IMR-90 (cell line): ENCODE measurements at regions not wholly inside any gene's neighbourhood (a gene's known extent, or its start where the extent isn't known, plus 50 kb on each side); places are given as distances from the start of the nearest gene placed in this dataset.

Experiments
- ATAC-seq: fragments of 200-7000 bp; cut with Tn5 transposase; 2 replicates; pipeline ENCODE4 v1.9.1; 2020; ENCODE audit warnings: low read depth, mild to moderate bottlenecking, moderate library complexity
- BruUV-seq: library from RNA; stranded (reverse); fragments of 400-500 nt; replicated peaks from 2 replicates; lab custom pipeline; 2021; lab: Mats Ljungman, UMichigan
- CTCF ChIA-PET: fragments of 300-600 bp; formaldehyde crosslinking; extraction: SDS; loops from one replicate; lab custom pipeline; 2021; ENCODE audit warnings: antibody characterized with exemption; lab: Yijun Ruan, JAX
- POLR2A ChIA-PET: fragments of 300-600 bp; sonication (Branson Sonifier 250); formaldehyde crosslinking; loops from one replicate; lab custom pipeline; 2022; ENCODE audit warnings: antibody characterized with exemption; ENCODE audit not compliant: unreplicated experiment; lab: Charles Lee
- DNase-seq: peaks from one replicate; pipeline ENCODE4 v3.0.0; 2013
- H2AFZ ChIP-seq: replicated peaks from 2 replicates; pipeline ENCODE3; 2013; ENCODE audit warnings: low read length, mild to moderate bottlenecking; ENCODE audit not compliant: poor library complexity
- H2AK5ac ChIP-seq: 2 replicates; pipeline ENCODE4 v1.6.1; 2013; ENCODE audit warnings: low read depth, low read length, inconsistent platforms
- H2AK9ac ChIP-seq: replicated peaks from 2 replicates; pipeline ENCODE3; 2013; ENCODE audit warnings: mild to moderate bottlenecking, low read depth, low read length, moderate library complexity; ENCODE audit not compliant: poor library complexity
- H2BK120ac ChIP-seq: 2 replicates; pipeline ENCODE4 v1.6.1; 2013; ENCODE audit warnings: low read depth, low read length, inconsistent platforms
- H2BK15ac ChIP-seq: 3 replicates; pipeline ENCODE4 v1.6.1; 2013; ENCODE audit warnings: low read depth, low read length, inconsistent platforms
- H2BK20ac ChIP-seq: 2 replicates; pipeline ENCODE4 v1.6.1; 2013; ENCODE audit warnings: low read depth, mild to moderate bottlenecking, inconsistent platforms, low read length, moderate library complexity
- H2BK5ac ChIP-seq: 2 replicates; pipeline ENCODE4 v1.6.1; 2013; ENCODE audit warnings: mild to moderate bottlenecking, low read depth, low read length, inconsistent platforms; ENCODE audit not compliant: poor library complexity, severe bottlenecking
- H3K14ac ChIP-seq: replicated peaks from 2 replicates; pipeline ENCODE4 v1.6.1; 2013; ENCODE audit warnings: low read depth, low read length, inconsistent platforms
- H3K18ac ChIP-seq: 2 replicates; pipeline ENCODE4 v1.6.1; 2013; ENCODE audit warnings: low read depth, low read length, control low read depth
- H3K23ac ChIP-seq: 2 replicates; pipeline ENCODE4 v1.6.1; 2013; ENCODE audit warnings: low read depth, low read length, inconsistent platforms
- H3K27ac ChIP-seq: 2 replicates; pipeline ENCODE4 v1.5.1; 2013; ENCODE audit warnings: mild to moderate bottlenecking, control low read depth, low read length; ENCODE audit not compliant: insufficient read depth
- H3K27me3 ChIP-seq: 2 replicates; pipeline ENCODE4 v1.6.1; 2013; ENCODE audit warnings: low read length; ENCODE audit not compliant: control insufficient read depth, insufficient read depth
- H3K36me3 ChIP-seq: 2 replicates; pipeline ENCODE4 v1.6.1; 2013; ENCODE audit warnings: low read length, mixed read lengths; ENCODE audit not compliant: control insufficient read depth, insufficient read depth
- H3K4ac ChIP-seq: 2 replicates; pipeline ENCODE4 v1.6.1; 2013; ENCODE audit warnings: low read depth, low read length, inconsistent platforms
- H3K4me1 ChIP-seq: 2 replicates; pipeline ENCODE4 v1.6.1; 2013; ENCODE audit warnings: low read length, mixed read lengths; ENCODE audit not compliant: control insufficient read depth, insufficient read depth
- H3K4me2 ChIP-seq: 2 replicates; pipeline ENCODE4 v1.6.1; 2013; ENCODE audit warnings: low read depth, mild to moderate bottlenecking, control low read depth, low read length, moderate library complexity
- H3K4me3 ChIP-seq: 2 replicates; pipeline ENCODE4 v1.5.1; 2013; ENCODE audit warnings: low read depth, mild to moderate bottlenecking, control low read depth, low read length, moderate library complexity; ENCODE audit not compliant: insufficient read depth
- H3K56ac ChIP-seq: 2 replicates; pipeline ENCODE4 v1.6.1; 2013; ENCODE audit warnings: low read length, inconsistent platforms; ENCODE audit not compliant: insufficient read depth; ENCODE audit errors: extremely low read depth
- H3K79me1 ChIP-seq, 2 experiments: 2 replicates each; pipeline ENCODE4 v1.6.1; 2013; ENCODE audit warnings: low read length in 2 of 2, inconsistent platforms in 1 of 2, low read depth in 1 of 2
- H3K9ac ChIP-seq: 2 replicates; pipeline ENCODE4 v1.6.1; 2013; ENCODE audit warnings: low read depth, low read length, control low read depth
- H3K9me1 ChIP-seq: 2 replicates; pipeline ENCODE4 v1.6.1; 2013; ENCODE audit warnings: low read length, inconsistent platforms; ENCODE audit not compliant: insufficient read depth
- H3K9me3 ChIP-seq: 2 replicates; pipeline ENCODE4 v1.6.1; 2013; ENCODE audit warnings: low read length; ENCODE audit not compliant: control insufficient read depth, insufficient read depth
- H4K20me1 ChIP-seq: 2 replicates; pipeline ENCODE4 v1.6.1; 2013; ENCODE audit warnings: low read length, inconsistent platforms; ENCODE audit not compliant: insufficient read depth
- H4K5ac ChIP-seq: 2 replicates; pipeline ENCODE4 v1.6.1; 2013; ENCODE audit warnings: mild to moderate bottlenecking, low read depth, low read length, control low read depth
- H4K8ac ChIP-seq, 2 experiments: 2 replicates each; pipeline ENCODE4 v1.6.1; 2013; ENCODE audit warnings: low read depth in 2 of 2, low read length in 2 of 2, control low read depth in 1 of 2, inconsistent platforms in 1 of 2
- H4K91ac ChIP-seq: 2 replicates; pipeline ENCODE4 v1.6.1; 2013; ENCODE audit warnings: low read depth, low read length, inconsistent platforms; ENCODE audit not compliant: insufficient read depth
- CEBPB ChIP-seq: IDR thresholded peaks from 2 replicates; pipeline ENCODE4 v1.6.1; 2012; ENCODE audit warnings: low read depth, low read length, improper control_type of control experiment
- WGBS, 2 experiments: methylation state at CpG; one replicate each; pipeline versions ENCODE4 v1.1.5 to v1.1.7; 2013; ENCODE audit warnings: missing lambda C conversion rate in 2 of 2; ENCODE audit not compliant: insufficient read length in 1 of 2; ENCODE audit errors: extremely low coverage in 2 of 2; 5-methylcytosine and 5-hydroxymethylcytosine counted together
- dilution Hi-C: fragments of 300-500 bp; cut with HindIII; formaldehyde crosslinking; loops from one replicate; pipeline ENCODE4 v1.14.3; 2018; ENCODE audit warnings: low sequenced_read_pairs; ENCODE audit not compliant: unreplicated experiment
- in situ Hi-C: fragments of 300-500 bp; cut with MboI; formaldehyde crosslinking; loops from 3 replicates; pipeline ENCODE4 v1.14.3; 2019; ENCODE audit warnings: low sequenced_read_pairs, inconsistent platforms, mixed read lengths
- intact Hi-C: fragments of 100-400 bp; cut with micrococcal nuclease; formaldehyde crosslinking; loops from 2 replicates; pipeline ENCODE4 v1.10.0; 2022

- Histone ChIP-seq H4K8ac (no peak overlapping the region), H4K20me1 (no peaks in the 10 kb centered on the region), H3K27me3 (no peaks in the 10 kb centered on the region), H2AK5ac (no peak overlapping the region), H4K91ac (no peak overlapping the region), H3K56ac (no peak overlapping the region), H3K9me1 (no peaks in the 10 kb centered on the region), H2BK15ac (no peak overlapping the region), H2BK20ac (no peak overlapping the region), H3K4ac (no peak overlapping the region), H2AK9ac (no peak overlapping the region), H4K5ac (no peak overlapping the region), H3K4me3 (no peak overlapping the region), H3K14ac (no peak overlapping the region), H3K9me3 (peaks cover 14% of the 10 kb centered on the region), H3K4me2 (no peak overlapping the region), H3K18ac (no peak overlapping the region), H3K9ac (no peak overlapping the region), H2BK120ac (no peak overlapping the region), H3K27ac (no peak overlapping the region), H3K23ac (no peak overlapping the region), H3K36me3 (no peaks in the 10 kb centered on the region), H2BK5ac (no peak overlapping the region), H2AFZ (no peak overlapping the region), H3K4me1 (no peaks in the 10 kb centered on the region), H3K79me1 (no peaks in the 10 kb centered on the region)
- CTCF ChIA-PET = no interaction called here
- TF ChIP-seq CEBPB = no peak
- WGBS, 2 experiments = 57% methylated on average over 1 of the region's 5 CpGs; no CpG with 5 or more reads in 1 of the 2 experiments
- DNase-seq (no peak), ATAC-seq (no peak)
- intact Hi-C loops (no loop called here), in situ Hi-C loops (no loop called here), dilution Hi-C loops (no loop called here)
- no TSS peak for BruUV-seq
- POLR2A ChIA-PET = no interaction called here
Measured at GRCh38 chr5:4901924-4902323, 238.2 kb upstream of the ADAMTS16 start.
